ENCODE measurements at regions not wholly inside any gene's neighbourhood (a gene's known extent, or its start where the extent isn't known, plus 50 kb on each side); places are given as distances from the start of the nearest gene placed in this dataset.

DNA sequence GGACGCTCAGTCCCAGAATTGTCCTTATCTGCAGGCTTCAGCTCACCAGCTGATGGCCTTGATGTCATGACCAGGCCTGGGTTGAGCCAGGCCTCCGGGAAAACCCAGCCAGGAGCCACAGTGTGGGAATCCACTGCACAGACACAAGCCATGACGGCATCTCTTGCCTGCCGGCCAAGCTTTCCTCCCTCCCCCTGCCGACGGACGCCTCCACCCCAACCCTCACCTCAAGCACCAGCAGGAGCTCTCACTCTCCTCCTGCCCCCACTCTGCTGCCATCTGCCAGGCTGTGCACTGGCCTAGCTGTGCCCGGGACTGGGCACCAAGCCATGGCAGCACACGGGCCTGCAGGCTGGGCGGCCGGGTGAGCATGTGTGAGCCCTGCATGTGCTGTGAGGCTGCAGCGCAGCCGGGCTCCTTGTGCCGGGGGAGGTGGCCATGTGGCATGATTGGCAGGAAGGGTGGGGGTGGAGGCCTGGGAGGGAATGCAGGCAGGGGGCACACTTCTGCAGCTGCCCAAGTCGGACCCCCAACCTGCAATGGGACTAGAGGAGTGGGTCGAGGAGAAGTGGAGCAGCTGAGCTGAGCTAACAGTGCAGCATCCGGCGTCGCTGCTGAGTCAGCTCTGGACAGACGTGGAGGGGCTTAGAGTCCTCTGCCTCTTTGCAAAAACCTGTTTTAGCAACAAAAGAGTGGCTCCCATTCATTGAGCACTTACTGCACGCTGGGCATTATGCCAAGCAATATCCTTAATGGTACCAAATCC, 268.5 kb downstream of the CBLN1 start:
- in situ Hi-C loops (cut with HindIII; ENCODE audit: low pct_unique_long_range_greater_than_20kb, low sequenced_read_pairs) = no loop called here
- no peak for ATAC-seq
- CTCF ChIA-PET = no interaction called here

GRCh38 chr16:49011901-49012300, 269.7 kb downstream of the CBLN1 start:
- TF ChIP-seq, protein P1, sequence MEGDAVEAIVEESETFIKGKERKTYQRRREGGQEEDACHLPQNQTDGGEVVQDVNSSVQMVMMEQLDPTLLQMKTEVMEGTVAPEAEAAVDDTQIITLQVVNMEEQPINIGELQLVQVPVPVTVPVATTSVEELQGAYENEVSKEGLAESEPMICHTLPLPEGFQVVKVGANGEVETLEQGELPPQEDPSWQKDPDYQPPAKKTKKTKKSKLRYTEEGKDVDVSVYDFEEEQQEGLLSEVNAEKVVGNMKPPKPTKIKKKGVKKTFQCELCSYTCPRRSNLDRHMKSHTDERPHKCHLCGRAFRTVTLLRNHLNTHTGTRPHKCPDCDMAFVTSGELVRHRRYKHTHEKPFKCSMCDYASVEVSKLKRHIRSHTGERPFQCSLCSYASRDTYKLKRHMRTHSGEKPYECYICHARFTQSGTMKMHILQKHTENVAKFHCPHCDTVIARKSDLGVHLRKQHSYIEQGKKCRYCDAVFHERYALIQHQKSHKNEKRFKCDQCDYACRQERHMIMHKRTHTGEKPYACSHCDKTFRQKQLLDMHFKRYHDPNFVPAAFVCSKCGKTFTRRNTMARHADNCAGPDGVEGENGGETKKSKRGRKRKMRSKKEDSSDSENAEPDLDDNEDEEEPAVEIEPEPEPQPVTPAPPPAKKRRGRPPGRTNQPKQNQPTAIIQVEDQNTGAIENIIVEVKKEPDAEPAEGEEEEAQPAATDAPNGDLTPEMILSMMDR (IDR thresholded peaks at IDR 0.05) = no peak
- TF ChIP-seq, protein P2, sequence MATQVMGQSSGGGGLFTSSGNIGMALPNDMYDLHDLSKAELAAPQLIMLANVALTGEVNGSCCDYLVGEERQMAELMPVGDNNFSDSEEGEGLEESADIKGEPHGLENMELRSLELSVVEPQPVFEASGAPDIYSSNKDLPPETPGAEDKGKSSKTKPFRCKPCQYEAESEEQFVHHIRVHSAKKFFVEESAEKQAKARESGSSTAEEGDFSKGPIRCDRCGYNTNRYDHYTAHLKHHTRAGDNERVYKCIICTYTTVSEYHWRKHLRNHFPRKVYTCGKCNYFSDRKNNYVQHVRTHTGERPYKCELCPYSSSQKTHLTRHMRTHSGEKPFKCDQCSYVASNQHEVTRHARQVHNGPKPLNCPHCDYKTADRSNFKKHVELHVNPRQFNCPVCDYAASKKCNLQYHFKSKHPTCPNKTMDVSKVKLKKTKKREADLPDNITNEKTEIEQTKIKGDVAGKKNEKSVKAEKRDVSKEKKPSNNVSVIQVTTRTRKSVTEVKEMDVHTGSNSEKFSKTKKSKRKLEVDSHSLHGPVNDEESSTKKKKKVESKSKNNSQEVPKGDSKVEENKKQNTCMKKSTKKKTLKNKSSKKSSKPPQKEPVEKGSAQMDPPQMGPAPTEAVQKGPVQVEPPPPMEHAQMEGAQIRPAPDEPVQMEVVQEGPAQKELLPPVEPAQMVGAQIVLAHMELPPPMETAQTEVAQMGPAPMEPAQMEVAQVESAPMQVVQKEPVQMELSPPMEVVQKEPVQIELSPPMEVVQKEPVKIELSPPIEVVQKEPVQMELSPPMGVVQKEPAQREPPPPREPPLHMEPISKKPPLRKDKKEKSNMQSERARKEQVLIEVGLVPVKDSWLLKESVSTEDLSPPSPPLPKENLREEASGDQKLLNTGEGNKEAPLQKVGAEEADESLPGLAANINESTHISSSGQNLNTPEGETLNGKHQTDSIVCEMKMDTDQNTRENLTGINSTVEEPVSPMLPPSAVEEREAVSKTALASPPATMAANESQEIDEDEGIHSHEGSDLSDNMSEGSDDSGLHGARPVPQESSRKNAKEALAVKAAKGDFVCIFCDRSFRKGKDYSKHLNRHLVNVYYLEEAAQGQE (IDR thresholded peaks at IDR 0.05; ENCODE audit: insufficient read depth in 1 of 2, low read depth in 2 of 2, low read length in 1 of 2) = no peak
- no peak for TF ChIP-seq SIN3A (IDR thresholded peaks at IDR 0.05; ENCODE audit: borderline replicate concordance, insufficient read depth, low read depth, low read length)
- TF ChIP-seq TCF7L2 (IDR thresholded peaks at IDR 0.05; ENCODE audit: low read depth, low read length) = no peak
- no peak for TF ChIP-seq POLR2AphosphoS5 (IDR thresholded peaks at IDR 0.05; ENCODE audit: low read depth, low read length)
- CTCF ChIA-PET = no interaction called here
- H3K27me3 ChIP-seq (ENCODE audit: control insufficient read depth, insufficient read depth, low read length) = no peaks in the 10 kb centered on the region
- intact Hi-C loops (cut with micrococcal nuclease; ENCODE audit: unreplicated experiment) = no loop called here
- no peaks in the 10 kb centered on the region for H3K9me3 ChIP-seq (ENCODE audit: control insufficient read depth, insufficient read depth, low read depth, low read length)
- in situ Hi-C loops (cut with HindIII; ENCODE audit: low pct_unique_long_range_greater_than_20kb, low sequenced_read_pairs) = no loop called here
- POLR2A ChIA-PET = no interaction called here
- ATAC-seq (no peak), DNase-seq (ENCODE audit: low read depth, low spot score) (no peak)
- no peak overlapping the region for H3K4me3 ChIP-seq (ENCODE audit: low read depth in 2 of 2, low read length in 2 of 2)
- H3K27ac ChIP-seq (ENCODE audit: low read length) = no peak overlapping the region
- H3K4me1 ChIP-seq (ENCODE audit: control insufficient read depth, insufficient read depth, low read length) = no peaks in the 10 kb centered on the region
- no peaks in the 10 kb centered on the region for H3K36me3 ChIP-seq (ENCODE audit: control insufficient read depth, insufficient read depth, low read length)
- BruUV-seq (replicated peaks) = no TSS peak

More for the DNA sequence above, 268.5 kb downstream of the CBLN1 start:
- POLR2A ChIA-PET = no interaction called here
- Histone ChIP-seq H3K27ac (ENCODE audit: low read length) (no peak overlapping the region), H3K36me3 (ENCODE audit: control insufficient read depth, insufficient read depth, low read length) (no peaks in the 10 kb centered on the region), H3K27me3 (ENCODE audit: control insufficient read depth, insufficient read depth, low read length) (no peaks in the 10 kb centered on the region), H3K4me3 (ENCODE audit: low read depth in 2 of 2, low read length in 2 of 2) (no peak overlapping the region), H3K4me1 (ENCODE audit: control insufficient read depth, insufficient read depth, low read length) (no peaks in the 10 kb centered on the region), H3K9me3 (ENCODE audit: control insufficient read depth, insufficient read depth, low read depth, low read length) (no peaks in the 10 kb centered on the region)
- intact Hi-C loops (cut with micrococcal nuclease; ENCODE audit: unreplicated experiment) = no loop called here
- DNase-seq (ENCODE audit: low read depth, low spot score) = no peak
- no TSS peak for BruUV-seq (replicated peaks)
- TF ChIP-seq SIN3A (IDR thresholded peaks at IDR 0.05; ENCODE audit: borderline replicate concordance, insufficient read depth, low read depth, low read length) (no peak), POLR2AphosphoS5 (IDR thresholded peaks at IDR 0.05; ENCODE audit: low read depth, low read length) (no peak)
- TF ChIP-seq, protein P1 (IDR thresholded peaks at IDR 0.05) = no peak
- TF ChIP-seq, protein P2 (IDR thresholded peaks at IDR 0.05; ENCODE audit: insufficient read depth in 1 of 2, low read depth in 2 of 2, low read length in 1 of 2) = no peak

Measured in Panc1 (cell line).